ENCODE measurements at regions not wholly inside any gene's neighbourhood (a gene's known extent, or its start where the extent isn't known, plus 50 kb on each side); places are given as distances from the start of the nearest gene placed in this dataset.
A peak's percentile ranks its signal among the peaks of the same experiment; 100 is the strongest.
"Not testable (repeated sequence)": the region's sequence is repeated elsewhere in the genome, so short reads cannot be mapped to it uniquely, and the experiment has no call there.

DNA sequence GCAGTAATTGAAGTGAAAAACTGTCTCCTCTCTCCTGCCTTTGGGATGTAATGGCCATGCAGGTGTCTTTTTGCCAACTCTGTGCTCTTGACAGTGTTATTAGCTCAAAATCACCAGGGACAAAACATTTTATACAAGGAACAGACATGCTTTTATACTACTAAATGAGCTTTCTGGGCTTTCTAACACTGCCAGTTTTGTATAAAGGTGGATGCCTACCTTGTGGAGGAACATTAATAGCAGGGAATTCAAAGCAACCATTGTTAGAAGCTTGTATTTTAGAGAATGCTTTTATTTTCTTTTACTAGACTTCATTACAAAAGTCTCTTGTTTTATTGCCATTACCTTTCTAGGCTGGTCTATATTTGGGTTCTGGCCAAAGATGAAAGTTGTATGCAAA is 54.7 kb upstream of the ARSJ start:
- no peak for DNase-seq

DNA sequence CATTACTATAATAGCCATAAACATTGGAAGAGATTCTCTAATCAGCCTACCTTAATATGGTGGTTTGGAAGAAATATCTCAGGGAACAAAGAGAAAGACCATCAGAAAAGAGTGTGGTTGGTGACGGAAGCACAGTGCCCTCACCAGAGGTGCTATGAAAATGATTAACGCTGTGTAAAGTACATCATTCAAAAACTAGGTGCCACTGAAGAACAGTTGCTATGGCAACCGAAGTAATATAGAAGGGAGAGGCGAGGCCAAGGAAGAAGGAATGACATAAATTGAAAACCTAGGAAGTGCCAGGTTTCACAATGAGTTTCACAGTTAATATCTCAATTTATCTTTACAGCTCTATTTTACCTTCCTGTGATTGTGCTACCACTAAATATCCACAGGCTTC is 57.0 kb upstream of the ARSJ start:
- DNase-seq, result no peak

DNA sequence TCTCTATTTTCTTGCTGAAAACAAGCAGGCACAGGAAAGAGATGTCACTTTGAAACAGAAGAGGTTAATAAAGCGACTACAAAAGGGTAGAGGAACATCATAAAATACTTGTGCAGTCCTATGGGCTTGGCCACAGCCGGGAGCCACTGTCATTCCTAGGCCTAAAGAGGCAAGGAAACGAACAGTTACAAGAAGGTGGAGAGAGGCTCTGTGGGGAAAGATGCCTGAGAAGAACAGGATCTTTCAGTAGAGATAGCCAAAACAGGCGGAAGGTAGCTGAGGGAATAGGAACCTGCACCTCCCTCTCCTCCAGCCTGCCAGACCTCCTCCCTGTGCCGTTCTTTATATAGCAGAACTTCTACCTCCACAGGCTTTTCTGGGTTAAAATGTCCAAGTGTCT is 57.4 kb upstream of the ARSJ start:
- DNase-seq, result no peak

DNA sequence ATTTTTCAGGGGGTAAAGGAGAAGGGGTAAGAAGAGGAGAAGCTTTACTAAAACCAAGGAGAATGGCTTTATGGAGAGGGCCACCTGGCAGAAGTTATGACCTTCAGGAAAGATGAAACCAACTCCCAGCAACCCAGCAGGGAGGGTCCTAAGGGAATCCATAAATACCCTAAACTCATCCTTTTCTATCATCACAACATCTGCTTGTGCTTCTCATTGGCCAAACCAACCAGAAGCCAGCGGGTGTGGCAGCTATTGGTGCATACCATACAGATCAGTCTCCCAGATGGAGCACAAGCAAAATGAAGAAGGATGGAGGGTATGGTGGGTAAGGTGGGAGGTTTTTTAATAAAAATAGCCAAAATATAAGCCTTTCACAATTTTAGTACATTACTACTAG is 58.5 kb upstream of the ARSJ start:
- DNase-seq, result no peak

DNA sequence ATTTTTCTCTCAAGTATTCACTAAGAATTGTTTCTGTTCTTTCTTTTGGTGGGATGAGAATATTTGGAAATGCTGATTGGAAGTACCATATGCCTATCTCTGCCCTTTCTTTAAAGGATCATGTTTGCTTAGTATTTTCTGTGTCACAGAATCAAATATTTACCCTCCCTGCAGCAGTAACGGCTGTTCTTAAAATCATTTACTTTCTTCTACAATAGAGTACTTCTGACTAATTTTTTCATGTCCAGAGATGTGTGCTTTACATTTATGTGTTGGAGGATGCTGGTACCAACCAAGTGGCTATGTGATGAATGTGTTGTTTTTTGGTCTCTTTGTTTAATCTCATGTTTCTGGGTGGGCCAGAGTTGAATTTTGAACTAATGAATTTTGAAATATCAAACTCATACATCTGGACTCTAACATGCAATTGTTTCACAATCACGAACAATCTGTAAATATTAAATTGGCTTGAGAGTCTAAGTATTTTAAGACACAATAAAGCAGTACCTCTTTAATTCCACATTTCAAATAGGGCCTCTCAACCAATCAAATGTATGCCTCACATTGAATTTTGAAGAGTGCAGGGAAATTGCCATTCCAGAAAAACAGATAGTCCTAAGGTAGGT is 59.4 kb upstream of the ARSJ start:
- no peak for DNase-seq

DNA sequence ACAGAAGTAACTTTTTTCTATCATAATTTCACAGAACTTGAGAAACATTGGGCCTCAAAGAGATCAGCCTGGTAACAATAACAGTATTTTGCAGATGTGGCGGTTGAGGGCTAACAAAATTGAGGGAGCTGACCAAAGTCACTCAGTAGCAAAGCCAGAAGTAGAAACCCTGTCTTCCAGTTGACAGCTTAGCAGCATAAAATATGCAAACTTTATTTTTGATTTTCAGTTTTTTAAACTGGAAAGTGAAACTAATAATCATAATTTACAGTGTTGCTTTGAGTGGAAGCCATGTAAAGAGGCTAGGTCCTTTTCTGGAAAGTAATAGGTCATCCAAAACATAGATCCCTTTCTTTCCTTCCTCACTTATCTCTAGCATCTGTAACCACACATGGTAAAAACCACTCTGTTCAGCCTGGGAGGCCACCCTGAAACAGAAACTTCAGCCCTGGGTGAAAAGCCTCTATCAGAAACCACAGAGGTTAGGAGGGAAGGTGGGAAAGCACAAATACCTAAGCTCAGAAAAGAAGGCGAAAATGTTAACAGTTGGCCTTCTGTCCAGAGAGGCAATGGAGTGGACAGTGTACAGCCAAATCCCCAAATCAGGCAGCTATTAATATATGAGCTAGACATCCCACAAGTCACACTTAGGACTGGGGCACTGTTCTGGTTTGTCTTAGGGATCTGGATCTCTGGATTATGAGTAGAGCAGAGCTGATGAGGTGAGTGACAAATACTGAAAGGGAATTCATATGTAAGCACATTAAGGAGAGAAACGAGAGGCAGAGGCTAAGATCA is 61.1 kb upstream of the ARSJ start:
- DNase-seq, result no peak

DNA sequence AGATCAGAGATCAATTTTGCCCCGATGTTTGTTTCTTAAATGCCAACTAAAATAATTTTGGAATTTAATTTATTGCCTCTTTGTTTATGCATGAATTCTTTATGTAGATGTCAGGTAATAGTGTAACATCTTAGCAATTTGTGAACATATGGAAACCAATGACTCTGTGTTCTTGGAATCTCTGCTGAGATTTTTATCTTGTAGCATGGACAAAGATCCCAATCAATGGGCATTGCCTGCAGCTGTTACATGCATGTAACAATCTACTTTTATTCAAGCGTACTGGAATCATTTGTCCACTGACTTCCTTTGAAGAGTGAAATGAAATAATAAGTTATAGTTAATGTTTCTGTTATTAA is 61.6 kb upstream of the ARSJ start:
- no peak for DNase-seq

DNA sequence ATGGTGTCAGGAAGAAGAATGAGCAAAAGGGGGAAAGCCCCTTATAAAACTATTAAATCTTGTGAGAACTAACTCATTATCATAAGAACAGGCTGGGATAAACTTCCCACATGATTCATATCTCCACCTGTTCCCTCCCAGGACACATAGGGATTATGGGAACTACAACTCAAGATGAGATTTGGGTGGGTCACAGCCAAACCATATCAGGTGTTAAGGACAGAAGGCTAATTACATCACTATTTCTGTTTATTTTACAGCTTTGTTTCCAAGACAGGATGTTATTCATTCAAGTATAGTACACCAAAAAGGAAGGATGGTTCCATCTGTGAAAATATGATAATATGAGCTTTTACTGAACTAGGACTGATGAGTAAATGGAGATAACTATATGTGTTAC is 63.7 kb upstream of the ARSJ start:
- DNase-seq, result no peak

DNA sequence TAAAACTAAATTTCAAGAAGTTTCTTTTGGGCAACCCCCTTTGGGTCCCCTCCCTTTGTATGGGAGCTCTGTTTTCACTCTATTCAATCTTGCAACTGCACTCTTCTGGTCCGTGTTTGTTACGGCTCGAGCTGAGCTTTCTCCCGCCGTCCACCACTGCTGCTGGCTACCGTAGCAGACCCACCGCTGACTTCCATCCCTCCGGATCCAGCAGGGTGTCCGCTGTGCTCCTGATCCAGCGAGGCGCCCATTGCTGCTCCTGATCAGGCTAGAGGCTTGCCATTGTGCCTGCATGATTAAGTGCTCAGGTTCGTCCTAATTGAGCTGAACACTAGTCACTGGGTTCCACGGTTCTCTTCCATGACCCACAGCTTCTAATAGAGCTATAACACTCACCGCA is 64.9 kb upstream of the ARSJ start:
- not testable (repeated sequence) for DNase-seq

DNA sequence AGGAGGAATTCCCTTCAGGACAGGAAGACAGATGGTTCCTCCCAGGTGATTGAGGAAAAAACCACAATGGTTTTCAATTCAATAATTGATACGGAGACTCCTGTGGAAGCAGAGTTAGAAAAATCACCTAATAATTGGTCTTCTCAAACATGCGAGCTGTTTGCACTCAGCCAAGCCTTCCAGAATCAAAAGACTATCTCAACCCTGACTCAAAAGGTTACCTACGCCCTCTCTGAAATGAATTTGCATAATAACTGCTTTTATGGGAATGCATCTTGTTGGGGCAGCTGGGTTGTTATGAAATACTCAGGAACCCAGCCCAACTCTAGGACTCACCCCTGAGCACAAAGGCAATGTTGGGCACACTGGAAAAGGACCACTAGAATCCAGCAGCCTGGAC is 66.9 kb upstream of the ARSJ start:
- no peak for DNase-seq

DNA sequence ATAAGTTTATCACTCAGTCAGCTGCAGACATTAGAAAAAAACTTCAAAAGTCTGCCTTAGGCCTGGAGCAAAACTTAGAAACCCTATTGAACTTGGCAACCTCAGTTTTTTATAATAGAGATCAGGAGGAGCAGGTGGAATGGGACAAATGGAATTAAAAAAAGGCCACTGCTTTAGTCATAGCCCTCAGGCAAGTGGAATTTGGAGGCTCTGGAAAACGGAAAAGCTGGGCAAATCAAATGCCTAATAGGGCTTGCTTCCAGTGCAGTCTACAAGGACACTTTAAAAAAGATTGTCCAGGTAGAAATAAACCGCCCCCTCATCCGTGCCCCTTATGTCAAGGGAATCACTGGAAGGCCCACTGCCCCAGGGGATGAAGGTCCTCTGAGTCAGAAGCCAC is 68.7 kb upstream of the ARSJ start:
- not testable (repeated sequence) for DNase-seq

DNA sequence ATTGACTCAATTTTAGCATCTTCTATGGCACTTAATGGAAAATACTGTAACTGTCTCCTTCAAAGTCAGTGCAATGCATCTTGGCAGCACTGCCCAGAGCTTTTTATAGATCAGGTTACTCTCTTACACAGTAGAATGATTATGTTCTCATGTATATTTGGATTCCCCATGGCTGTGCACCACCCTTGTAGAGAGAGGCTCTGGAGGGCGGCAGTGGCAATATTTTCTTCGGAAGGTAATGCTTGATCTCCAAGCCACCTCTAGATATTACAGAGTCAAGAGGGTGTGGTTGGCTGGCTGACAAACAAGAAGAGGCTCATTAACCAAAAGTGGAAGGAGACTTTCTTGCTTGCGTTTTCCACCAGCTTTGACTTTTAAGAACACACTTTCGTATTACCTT is 72.8 kb upstream of the ARSJ start:
- no peak for DNase-seq

DNA sequence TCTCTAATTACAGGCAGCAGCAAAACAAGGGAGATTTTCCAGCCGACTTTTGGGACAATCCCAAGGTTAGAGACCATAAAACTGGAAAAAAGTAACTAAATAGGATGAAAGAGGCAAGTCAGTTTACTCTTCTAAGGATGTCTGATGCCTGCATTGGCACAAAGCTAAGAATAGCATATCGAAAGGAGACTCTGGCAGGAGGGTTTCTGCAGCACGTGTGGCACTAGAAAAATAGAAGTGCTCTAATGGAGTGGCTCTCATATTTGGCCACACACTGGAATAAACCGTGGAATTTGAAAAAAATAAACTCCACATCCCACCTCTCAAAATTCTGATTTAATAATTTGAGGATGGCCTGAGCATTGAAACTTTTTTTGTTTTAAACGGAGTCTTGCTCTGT is 77.2 kb upstream of the ARSJ start:
- no peak for DNase-seq

DNA sequence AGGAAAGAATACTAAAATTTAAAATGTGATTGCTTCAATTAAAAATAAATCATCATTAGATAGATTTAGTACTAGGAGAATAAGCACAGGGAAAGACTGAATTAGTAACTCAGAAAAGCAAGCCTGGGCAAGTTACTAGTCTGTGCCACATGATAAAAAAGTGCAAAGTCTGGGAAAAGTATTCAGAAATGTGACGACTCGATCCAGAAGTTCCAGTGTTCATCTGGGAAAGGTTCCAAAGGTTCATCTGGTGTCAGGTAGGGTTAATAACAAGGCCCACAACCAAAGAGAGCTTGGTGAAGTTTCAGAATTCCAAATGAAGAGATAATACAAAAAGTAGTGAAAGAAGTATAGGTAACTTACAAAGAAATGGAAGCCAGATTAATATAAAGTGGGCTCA is 78.3 kb upstream of the ARSJ start:
- no peak for DNase-seq

DNA sequence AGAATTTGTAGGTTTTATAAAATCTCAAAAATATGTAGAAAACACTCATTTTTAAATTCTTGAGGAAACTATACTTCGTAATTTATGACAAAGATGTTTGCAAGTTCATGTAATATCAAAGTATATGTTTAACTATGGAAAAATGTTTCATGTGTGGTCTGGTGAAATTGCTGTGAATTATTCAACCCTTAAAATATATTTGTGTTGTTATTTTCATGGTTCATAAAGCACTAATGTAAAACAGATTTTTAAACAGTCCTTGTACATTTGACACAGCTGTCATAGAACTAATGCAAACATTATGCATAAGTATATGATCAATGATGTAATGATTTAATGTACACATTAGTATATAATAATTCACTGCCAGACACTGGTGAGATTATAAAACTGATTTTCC is 83.1 kb upstream of the ARSJ start:
- DNase-seq, result no peak

DNA sequence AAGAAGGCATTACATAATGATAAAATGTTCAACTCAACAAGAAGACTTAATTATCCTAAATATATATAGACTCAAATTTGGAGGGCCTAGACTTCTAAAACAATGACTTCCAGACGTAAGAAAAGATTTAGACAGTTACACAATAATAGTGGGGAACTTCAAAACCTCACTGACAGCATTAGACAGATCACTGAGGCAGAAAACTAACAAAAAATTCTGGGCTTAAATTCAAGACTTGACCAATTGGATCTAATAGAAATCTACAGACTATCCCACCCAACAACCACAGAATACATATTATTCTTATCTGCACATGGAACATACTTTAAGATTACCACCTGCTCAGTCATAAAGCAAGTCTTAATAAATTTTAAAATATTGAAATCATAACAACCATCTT is 93.3 kb upstream of the ARSJ start:
- DNase-seq, result no peak

DNA sequence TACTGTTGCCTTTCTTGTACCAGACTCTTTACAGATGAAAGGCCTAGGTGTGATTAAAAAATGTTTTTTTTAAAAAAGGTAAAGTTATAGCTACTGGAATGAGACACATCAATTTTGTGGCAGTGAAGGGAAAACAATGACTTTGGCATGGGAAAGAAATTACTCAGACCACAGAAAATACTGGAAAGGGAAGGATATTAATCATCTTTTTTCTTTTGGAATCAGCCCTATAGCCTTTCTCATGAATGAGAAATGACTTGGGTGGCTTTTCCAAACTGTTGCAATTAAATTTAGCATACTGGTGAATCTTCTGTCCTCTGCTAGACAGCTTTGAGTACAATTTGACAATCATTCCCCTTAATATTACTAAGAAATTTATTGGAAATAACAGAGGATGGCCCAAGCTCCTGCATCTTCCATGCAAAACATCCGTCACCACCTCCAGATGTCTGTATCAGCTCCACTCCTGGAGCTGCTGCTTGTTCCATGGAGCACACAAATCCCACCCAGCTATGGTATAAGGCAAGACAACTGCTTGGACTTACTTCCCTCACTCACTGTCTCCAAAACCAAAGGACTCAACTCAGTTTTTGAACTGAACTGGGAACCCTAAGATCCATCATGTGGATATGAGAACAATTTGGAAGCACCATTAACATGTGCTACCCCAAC is 97.6 kb upstream of the ARSJ start:
- no peak for DNase-seq

DNA sequence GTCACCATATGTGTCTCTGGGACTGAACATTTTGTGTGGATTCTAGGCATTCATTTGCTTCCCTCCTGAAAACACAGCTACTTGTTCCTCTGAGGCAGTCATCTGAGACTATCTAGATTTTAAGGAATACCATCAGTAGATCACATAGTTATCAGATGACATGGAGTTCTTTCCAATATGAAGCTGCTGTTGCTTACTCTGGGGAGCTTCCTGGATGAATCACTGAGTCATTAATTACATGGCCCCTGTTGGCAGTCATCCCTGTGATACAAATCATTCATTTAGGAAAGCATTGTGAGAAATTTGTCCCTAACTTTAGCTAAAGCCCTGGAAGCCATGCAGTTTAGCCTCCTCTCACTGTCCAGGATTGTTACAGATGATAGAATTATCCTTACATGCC is 98.2 kb upstream of the ARSJ start:
- DNase-seq, result peak; percentile 23

DNA sequence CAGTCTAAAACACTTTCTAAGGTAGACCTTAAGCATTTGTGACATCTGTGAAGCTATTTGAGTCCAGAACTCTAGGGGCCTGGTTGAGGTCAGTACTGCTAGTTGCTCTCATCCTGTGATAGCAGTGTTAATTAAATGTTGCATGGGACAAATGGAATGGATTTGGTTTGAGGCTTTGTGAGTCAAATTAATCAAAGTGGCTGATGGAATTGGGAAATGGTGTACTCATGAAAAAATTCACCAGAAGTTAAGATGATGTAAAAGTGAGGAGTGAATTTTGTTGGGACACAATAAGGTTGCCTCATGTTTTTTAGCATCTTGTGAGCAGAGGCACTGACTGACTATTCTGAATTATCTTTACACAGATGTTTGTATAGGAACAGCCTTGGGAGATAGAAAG is 99.2 kb upstream of the ARSJ start:
- DNase-seq, result no peak

DNA sequence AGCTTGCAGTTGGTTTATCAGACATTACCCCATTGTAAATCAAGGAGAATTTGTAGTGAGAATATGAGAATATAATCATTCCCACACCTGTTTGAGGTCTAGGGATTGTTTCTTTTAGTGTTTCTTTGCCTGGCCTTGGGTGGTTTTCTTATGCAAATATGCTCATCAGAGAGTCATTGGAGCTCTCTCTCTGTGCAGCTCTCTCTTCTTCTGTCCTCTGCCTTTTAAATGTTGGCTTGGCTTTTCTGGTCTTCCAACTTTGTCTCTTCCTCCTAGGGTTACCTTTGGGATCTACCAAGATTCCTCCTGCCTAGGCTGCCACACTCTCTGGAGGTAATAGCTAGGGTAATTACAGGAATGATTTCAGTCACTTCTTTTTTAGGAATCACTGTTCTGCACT is 102.3 kb upstream of the ARSJ start:
- no peak for DNase-seq

DNA sequence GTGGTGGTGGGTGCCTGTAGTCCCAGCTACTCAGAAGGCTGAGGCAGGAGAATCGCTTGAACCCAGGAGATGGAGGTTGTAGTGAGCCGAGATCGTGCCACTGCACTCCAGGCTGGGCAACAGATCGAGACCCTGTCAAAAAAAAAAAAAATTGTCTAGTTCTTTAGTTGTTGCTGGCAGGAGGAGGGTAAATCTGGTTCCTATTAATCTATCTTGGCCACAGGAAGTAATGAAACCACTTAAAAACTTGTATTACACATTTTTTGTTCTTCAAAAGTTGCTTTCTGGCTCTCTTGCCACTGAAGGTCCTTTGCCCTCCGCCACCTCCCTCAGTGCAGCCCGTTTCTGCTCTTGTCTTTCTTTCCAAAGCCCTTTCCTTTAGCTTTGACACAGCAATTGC is 102.9 kb upstream of the ARSJ start:
- no peak for DNase-seq

DNA sequence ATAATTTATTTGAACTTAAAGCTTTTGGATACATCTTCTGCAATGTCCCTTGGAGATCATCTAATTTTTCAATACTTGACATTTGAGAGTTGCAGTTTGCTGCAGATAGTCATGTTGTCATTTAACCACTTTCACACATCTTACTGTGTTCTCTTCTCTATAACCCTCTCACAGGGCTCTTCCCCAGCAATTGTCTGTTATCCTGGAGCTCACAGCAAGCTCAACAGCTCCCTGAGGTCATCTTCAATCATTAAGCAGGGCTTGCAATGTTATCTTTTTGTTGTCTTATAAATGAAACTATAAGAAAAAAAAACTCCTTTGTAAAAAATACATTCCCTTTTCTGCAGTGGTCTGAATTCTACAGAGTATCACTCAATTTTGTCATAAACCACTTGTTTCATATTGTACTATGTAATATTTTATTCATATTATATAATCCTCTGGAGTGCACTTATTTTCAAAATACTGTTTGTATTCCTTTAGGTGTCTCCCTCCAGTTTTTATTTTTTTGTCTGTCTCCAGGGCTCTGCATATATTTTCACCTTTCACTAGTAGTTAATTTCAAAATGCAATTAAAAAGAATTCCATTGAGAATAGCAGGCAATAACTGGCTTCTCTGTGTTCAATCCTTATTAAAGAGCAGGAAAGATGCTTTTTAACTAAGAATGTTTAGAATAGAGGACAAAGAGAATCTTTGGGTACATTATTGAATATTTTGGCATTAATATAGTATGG is 106.3 kb upstream of the ARSJ start:
- no peak for DNase-seq

DNA sequence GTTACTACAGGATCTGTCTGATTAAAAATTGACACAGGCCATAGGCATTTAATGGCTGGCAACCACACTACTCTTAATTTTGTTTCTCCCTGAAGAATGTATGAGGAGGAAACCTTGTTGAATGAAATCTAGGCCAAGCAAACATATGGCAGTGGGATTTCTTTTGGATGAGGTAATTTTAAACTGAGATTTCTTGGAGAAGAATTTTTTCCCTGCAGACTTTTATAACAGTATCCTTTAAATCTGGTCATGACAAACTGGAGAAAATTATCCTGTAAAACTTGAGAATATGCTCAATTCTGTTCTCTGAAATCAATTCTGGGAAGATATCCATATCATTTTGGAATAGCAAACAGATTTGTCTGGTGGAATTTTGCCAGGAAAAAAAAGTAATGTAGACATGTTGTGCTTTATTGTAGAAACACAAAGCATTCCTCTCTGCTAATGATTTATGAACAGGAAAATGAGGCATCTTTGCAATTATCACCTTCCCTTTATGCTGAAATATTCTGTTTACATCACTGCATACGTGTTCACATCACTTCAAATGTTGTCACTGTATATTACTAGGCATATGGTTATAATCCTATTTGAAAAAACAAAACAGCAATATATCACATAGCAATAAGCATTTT is 108.3 kb upstream of the ARSJ start:
- peak; percentile 47 for DNase-seq
